Immature natural killer cell (primary cell): ENCODE measurements at regions not wholly inside any gene's neighbourhood (a gene's known extent, or its start where the extent isn't known, plus 50 kb on each side); places are given as distances from the start of the nearest gene placed in this dataset.

Source experiments
- DNase-seq, 3 donors: peaks; one replicate each; pipeline ENCODE4 v3.0.0; 2022; ENCODE audit warnings: mixed read lengths in 1 of 3
- H3K27ac Mint-ChIP-seq, 6 donors: one replicate each; pipeline ENCODE4 v1.8.0; 2020; ENCODE audit warnings: mixed read lengths in 6 of 6, mild to moderate bottlenecking in 5 of 6, inconsistent platforms in 4 of 6, moderate library complexity in 3 of 6
- H3K27me3 Mint-ChIP-seq, 3 donors: one replicate each; pipeline ENCODE4 v1.8.0; 2020 to 2021; ENCODE audit warnings: low read depth in 3 of 3, mild to moderate bottlenecking in 3 of 3, mixed read lengths in 3 of 3, moderate library complexity in 3 of 3, inconsistent platforms in 1 of 3
- H3K36me3 Mint-ChIP-seq, 3 donors: one replicate each; pipeline ENCODE4 v1.8.0; 2020; ENCODE audit warnings: mixed read lengths in 3 of 3, inconsistent platforms in 2 of 3, mild to moderate bottlenecking in 2 of 3
- H3K4me1 Mint-ChIP-seq, 2 donors: one replicate each; pipeline ENCODE4 v1.8.0; 2020; ENCODE audit warnings: inconsistent platforms in 2 of 2, mild to moderate bottlenecking in 2 of 2, mixed read lengths in 2 of 2, moderate library complexity in 1 of 2
- H3K4me3 Mint-ChIP-seq, 5 donors: one replicate each; pipeline ENCODE4 v1.8.0; 2020; ENCODE audit warnings: mild to moderate bottlenecking in 5 of 5, mixed read lengths in 5 of 5, inconsistent platforms in 3 of 5, moderate library complexity in 3 of 5
- H3K9me3 Mint-ChIP-seq, 6 donors: one replicate each; pipeline ENCODE4 v1.8.0; 2020; ENCODE audit warnings: mild to moderate bottlenecking in 6 of 6, mixed read lengths in 6 of 6, inconsistent platforms in 4 of 6, moderate library complexity in 3 of 6

- H3K36me3 Mint-ChIP-seq = no peaks in the 10 kb centered on the region
- H3K27ac Mint-ChIP-seq = no peak overlapping the region
- H3K4me3 Mint-ChIP-seq = no peak overlapping the region
- no peaks in the 10 kb centered on the region for H3K4me1 Mint-ChIP-seq
- no peak for DNase-seq
- peaks cover 0 to 5% (median 2%) of the 10 kb centered on the region in 3 donors for H3K27me3 Mint-ChIP-seq
- no peaks in the 10 kb centered on the region for H3K9me3 Mint-ChIP-seq
Observed at GRCh38 chr2:48122166-48122565, 192.3 kb upstream of the FOXN2 start.

GRCh38 chr2:48124592-48124991 is 189.9 kb upstream of the FOXN2 start:
- Mint-ChIP-seq H3K36me3 (no peaks in the 10 kb centered on the region), H3K4me3 (no peak overlapping the region), H3K4me1 (no peaks in the 10 kb centered on the region)

GRCh38 chr2:48126162-48126561 is 188.3 kb upstream of the FOXN2 start:
- H3K9me3 Mint-ChIP-seq = no peaks in the 10 kb centered on the region
- DNase-seq = no peak

More at GRCh38 chr2:48124592-48124991, 189.9 kb upstream of the FOXN2 start:
- no peak for DNase-seq
- Mint-ChIP-seq H3K27me3 (no peaks in the 10 kb centered on the region), H3K27ac (no peak overlapping the region), H3K9me3 (no peaks in the 10 kb centered on the region)

GRCh38 chr2:48127612-48128191 is 186.8 kb upstream of the FOXN2 start:
- no peaks in the 10 kb centered on the region for H3K36me3 Mint-ChIP-seq
- no peak overlapping the region for H3K4me3 Mint-ChIP-seq
- H3K4me1 Mint-ChIP-seq = no peaks in the 10 kb centered on the region
- no peaks in the 10 kb centered on the region for H3K9me3 Mint-ChIP-seq
- H3K27ac Mint-ChIP-seq = no peak overlapping the region
- DNase-seq = no peak
- H3K27me3 Mint-ChIP-seq = peaks cover 0 to 2% (median 0%) of the 10 kb centered on the region in 3 donors

More at GRCh38 chr2:48126162-48126561, 188.3 kb upstream of the FOXN2 start:
- Mint-ChIP-seq H3K4me3 (no peak overlapping the region), H3K36me3 (no peaks in the 10 kb centered on the region), H3K27ac (no peak overlapping the region), H3K27me3 (peaks cover 0 to 2% (median 0%) of the 10 kb centered on the region in 3 donors), H3K4me1 (no peaks in the 10 kb centered on the region)

- DNase-seq = no peak
- Mint-ChIP-seq H3K27ac (no peak overlapping the region), H3K4me3 (no peak overlapping the region), H3K9me3 (no peaks in the 10 kb centered on the region), H3K27me3 (peaks cover 0 to 2% (median under 1%) of the 10 kb centered on the region in 3 donors), H3K4me1 (no peaks in the 10 kb centered on the region), H3K36me3 (no peaks in the 10 kb centered on the region)
Observed at GRCh38 chr2:48129293-48129950, 185.1 kb upstream of the FOXN2 start.

- no peaks in the 10 kb centered on the region for H3K4me1 Mint-ChIP-seq
- peaks cover 0 to 4% (median 0%) of the 10 kb centered on the region in 3 donors for H3K36me3 Mint-ChIP-seq
- peak overlapping the region in 1 of 6 donors; percentile 45 for H3K27ac Mint-ChIP-seq
- no peak for DNase-seq
- peaks cover 0 to 2% (median 2%) of the 10 kb centered on the region in 3 donors for H3K27me3 Mint-ChIP-seq
- H3K4me3 Mint-ChIP-seq = no peak overlapping the region
- H3K9me3 Mint-ChIP-seq = no peaks in the 10 kb centered on the region
Observed at GRCh38 chr2:48131539-48132270, 182.8 kb upstream of the FOXN2 start.

- Mint-ChIP-seq H3K27me3 (peaks cover 0 to 2% (median 2%) of the 10 kb centered on the region in 3 donors), H3K4me1 (no peaks in the 10 kb centered on the region), H3K36me3 (peaks cover 0 to 4% (median 0%) of the 10 kb centered on the region in 3 donors), H3K9me3 (no peaks in the 10 kb centered on the region), H3K4me3 (no peak overlapping the region), H3K27ac (no peak overlapping the region)
- no peak for DNase-seq
Observed at GRCh38 chr2:48132271-48132625, 182.2 kb upstream of the FOXN2 start.

GRCh38 chr2:48134704-48135103 is 179.8 kb upstream of the FOXN2 start:
- H3K27ac Mint-ChIP-seq = no peak overlapping the region
- H3K9me3 Mint-ChIP-seq = no peaks in the 10 kb centered on the region
- no peaks in the 10 kb centered on the region for H3K4me1 Mint-ChIP-seq
- no peak for DNase-seq
- peaks cover 0 to 4% (median 0%) of the 10 kb centered on the region in 3 donors for H3K36me3 Mint-ChIP-seq
- H3K4me3 Mint-ChIP-seq = no peak overlapping the region
- peaks cover 0 to 2% (median 2%) of the 10 kb centered on the region in 3 donors for H3K27me3 Mint-ChIP-seq

- Mint-ChIP-seq H3K36me3 (peaks cover 0 to 4% (median 0%) of the 10 kb centered on the region in 3 donors), H3K9me3 (no peaks in the 10 kb centered on the region), H3K4me1 (no peaks in the 10 kb centered on the region), H3K27me3 (peaks cover 0 to 2% (median 0%) of the 10 kb centered on the region in 3 donors), H3K4me3 (no peak overlapping the region), H3K27ac (no peak overlapping the region)
- DNase-seq = no peak
Observed at GRCh38 chr2:48135797-48136196, 178.7 kb upstream of the FOXN2 start.

- peaks cover 0 to 4% (median 0%) of the 10 kb centered on the region in 3 donors for H3K36me3 Mint-ChIP-seq
- no peak overlapping the region for H3K4me3 Mint-ChIP-seq
- no peak for DNase-seq
- H3K9me3 Mint-ChIP-seq = no peaks in the 10 kb centered on the region
- no peaks in the 10 kb centered on the region for H3K4me1 Mint-ChIP-seq
- peaks cover 0 to 2% (median 0%) of the 10 kb centered on the region in 3 donors for H3K27me3 Mint-ChIP-seq
- H3K27ac Mint-ChIP-seq = no peak overlapping the region
Observed at GRCh38 chr2:48137829-48138228, 176.7 kb upstream of the FOXN2 start.

- no peaks in the 10 kb centered on the region for H3K9me3 Mint-ChIP-seq
- no peaks in the 10 kb centered on the region for H3K4me1 Mint-ChIP-seq
- DNase-seq = no peak
- H3K36me3 Mint-ChIP-seq = peaks cover 0 to 4% (median 0%) of the 10 kb centered on the region in 3 donors
- peaks cover 0 to 2% (median 0%) of the 10 kb centered on the region in 3 donors for H3K27me3 Mint-ChIP-seq
- no peak overlapping the region for H3K4me3 Mint-ChIP-seq
- no peak overlapping the region for H3K27ac Mint-ChIP-seq
Observed at GRCh38 chr2:48138898-48139297, 175.6 kb upstream of the FOXN2 start.

GRCh38 chr2:48140586-48140985 is 173.9 kb upstream of the FOXN2 start:
- H3K4me1 Mint-ChIP-seq = peaks cover 15 to 16% of the 10 kb centered on the region in 2 donors
- H3K9me3 Mint-ChIP-seq = no peaks in the 10 kb centered on the region
- H3K27ac Mint-ChIP-seq = no peak overlapping the region
- H3K27me3 Mint-ChIP-seq = no peaks in the 10 kb centered on the region
- no peak overlapping the region for H3K4me3 Mint-ChIP-seq
- DNase-seq = no peak
- H3K36me3 Mint-ChIP-seq = peaks cover 0 to 4% (median 0%) of the 10 kb centered on the region in 3 donors

- H3K9me3 Mint-ChIP-seq = no peaks in the 10 kb centered on the region
- peak overlapping the region; percentile 7 to 79 (median 63) for H3K4me3 Mint-ChIP-seq
- H3K27me3 Mint-ChIP-seq = peaks cover 2 to 9% (median 3%) of the 10 kb centered on the region in 3 donors
- H3K4me1 Mint-ChIP-seq = peaks cover 33 to 34% of the 10 kb centered on the region in 2 donors
- peak; percentile 36 to 43 (median 42) for DNase-seq
- peak overlapping the region; percentile 60 to 96 (median 86) for H3K27ac Mint-ChIP-seq
- no peaks in the 10 kb centered on the region for H3K36me3 Mint-ChIP-seq
Observed at GRCh38 chr2:48144777-48145176, 169.7 kb upstream of the FOXN2 start.

- peak; percentile 4 to 22 (median 19) for DNase-seq
- H3K4me1 Mint-ChIP-seq = peaks cover 33 to 34% of the 10 kb centered on the region in 2 donors
- H3K27ac Mint-ChIP-seq = peak overlapping the region; percentile 85 to 96 (median 88)
- H3K36me3 Mint-ChIP-seq = no peaks in the 10 kb centered on the region
- H3K4me3 Mint-ChIP-seq = peak overlapping the region; percentile 15 to 79 (median 71)
- H3K27me3 Mint-ChIP-seq = peaks cover 2 to 9% (median 3%) of the 10 kb centered on the region in 3 donors
- no peaks in the 10 kb centered on the region for H3K9me3 Mint-ChIP-seq
Observed at GRCh38 chr2:48145845-48146452, 168.5 kb upstream of the FOXN2 start.
